Loucy (cell line): ENCODE measurements at regions not wholly inside any gene's neighbourhood (a gene's known extent, or its start where the extent isn't known, plus 50 kb on each side); places are given as distances from the start of the nearest gene placed in this dataset.
"Not testable (repeated sequence)": the region's sequence is repeated elsewhere in the genome, so short reads cannot be mapped to it uniquely, and the experiment has no call there.

Source experiments
- EZH2phosphoT487 ChIP-seq: fragments of 200-600 bp; IDR thresholded peaks from 2 replicates; pipeline ENCODE4 v1.6.1; 2018; ENCODE audit warnings: antibody characterized with exemption, mild to moderate bottlenecking, moderate library complexity, borderline replicate concordance
- TF ChIP-seq, protein P1 (sequence below): fragments of 200-600 bp; sonication (generic); conservative IDR thresholded peaks from 2 replicates; pipeline ENCODE4 v1.5.1; 2014; ENCODE audit warnings: mild to moderate bottlenecking, antibody characterized with exemption, low read length

DNA sequence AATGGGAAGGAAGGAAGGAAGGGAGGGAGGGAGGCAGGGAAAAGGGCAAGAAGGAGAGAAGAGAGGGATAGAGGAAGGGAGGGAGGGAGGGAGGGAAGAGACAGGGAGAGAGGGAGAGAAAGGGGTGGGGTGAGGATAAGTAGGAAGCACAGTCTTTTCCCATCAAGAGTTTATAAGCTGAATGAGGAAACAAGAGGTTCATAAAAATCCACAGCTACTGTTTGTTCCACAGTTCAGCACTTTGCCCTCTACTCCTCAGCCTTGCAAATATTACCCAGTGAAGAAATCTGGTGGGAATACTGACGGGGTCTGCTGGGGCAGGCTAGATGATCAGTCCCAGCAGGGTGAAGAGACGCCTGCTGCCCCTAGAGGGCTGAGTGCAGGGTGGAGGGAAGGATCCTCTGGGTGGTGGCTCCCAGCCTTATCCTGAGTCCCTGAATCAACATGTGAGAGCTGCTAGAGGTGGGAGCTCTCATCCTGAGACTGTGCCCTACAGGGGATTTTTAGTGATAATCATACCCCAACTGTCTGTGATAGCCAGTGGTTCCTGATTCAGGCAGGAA, 233.9 kb upstream of the NBPF12 start:
- TF ChIP-seq, protein P1, sequence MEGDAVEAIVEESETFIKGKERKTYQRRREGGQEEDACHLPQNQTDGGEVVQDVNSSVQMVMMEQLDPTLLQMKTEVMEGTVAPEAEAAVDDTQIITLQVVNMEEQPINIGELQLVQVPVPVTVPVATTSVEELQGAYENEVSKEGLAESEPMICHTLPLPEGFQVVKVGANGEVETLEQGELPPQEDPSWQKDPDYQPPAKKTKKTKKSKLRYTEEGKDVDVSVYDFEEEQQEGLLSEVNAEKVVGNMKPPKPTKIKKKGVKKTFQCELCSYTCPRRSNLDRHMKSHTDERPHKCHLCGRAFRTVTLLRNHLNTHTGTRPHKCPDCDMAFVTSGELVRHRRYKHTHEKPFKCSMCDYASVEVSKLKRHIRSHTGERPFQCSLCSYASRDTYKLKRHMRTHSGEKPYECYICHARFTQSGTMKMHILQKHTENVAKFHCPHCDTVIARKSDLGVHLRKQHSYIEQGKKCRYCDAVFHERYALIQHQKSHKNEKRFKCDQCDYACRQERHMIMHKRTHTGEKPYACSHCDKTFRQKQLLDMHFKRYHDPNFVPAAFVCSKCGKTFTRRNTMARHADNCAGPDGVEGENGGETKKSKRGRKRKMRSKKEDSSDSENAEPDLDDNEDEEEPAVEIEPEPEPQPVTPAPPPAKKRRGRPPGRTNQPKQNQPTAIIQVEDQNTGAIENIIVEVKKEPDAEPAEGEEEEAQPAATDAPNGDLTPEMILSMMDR: not testable (repeated sequence)
- not testable (repeated sequence) for TF ChIP-seq EZH2phosphoT487
